ENCODE measurements at regions not wholly inside any gene's neighbourhood (a gene's known extent, or its start where the extent isn't known, plus 50 kb on each side); places are given as distances from the start of the nearest gene placed in this dataset.
A peak's percentile ranks its signal among the peaks of the same experiment; 100 is the strongest.
"Not testable (repeated sequence)": the region's sequence is repeated elsewhere in the genome, so short reads cannot be mapped to it uniquely, and the experiment has no call there.

GRCh38 chrX:30008031-30008430 lies 207.3 kb upstream of the MAGEB2 start:
- FAIRE-seq (no peak), DNase-seq (ENCODE audit: insufficient read length, low spot score) (no peak)

DNA sequence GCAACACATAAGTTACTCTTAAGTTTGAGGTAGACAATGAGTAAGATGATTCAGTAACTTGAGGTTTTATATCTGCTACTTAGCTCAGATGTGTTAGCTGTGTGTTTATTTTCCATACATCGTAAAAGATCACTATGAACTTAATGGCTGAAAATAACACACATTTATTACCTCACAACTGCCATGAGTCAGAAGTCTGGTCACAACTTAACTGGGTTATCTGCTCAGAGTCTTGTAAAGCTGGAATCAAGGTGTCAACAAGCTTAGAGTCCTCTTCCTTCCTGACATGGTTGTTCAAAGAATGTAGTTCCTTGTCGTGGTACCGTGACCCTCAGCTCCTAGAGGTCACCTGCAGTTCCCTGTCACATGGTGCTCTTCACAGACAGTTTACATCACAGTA lies 204.9 kb upstream of the MAGEB2 start:
- FAIRE-seq = peak; percentile 94
- DNase-seq (ENCODE audit: insufficient read length, low spot score) = no peak

DNA sequence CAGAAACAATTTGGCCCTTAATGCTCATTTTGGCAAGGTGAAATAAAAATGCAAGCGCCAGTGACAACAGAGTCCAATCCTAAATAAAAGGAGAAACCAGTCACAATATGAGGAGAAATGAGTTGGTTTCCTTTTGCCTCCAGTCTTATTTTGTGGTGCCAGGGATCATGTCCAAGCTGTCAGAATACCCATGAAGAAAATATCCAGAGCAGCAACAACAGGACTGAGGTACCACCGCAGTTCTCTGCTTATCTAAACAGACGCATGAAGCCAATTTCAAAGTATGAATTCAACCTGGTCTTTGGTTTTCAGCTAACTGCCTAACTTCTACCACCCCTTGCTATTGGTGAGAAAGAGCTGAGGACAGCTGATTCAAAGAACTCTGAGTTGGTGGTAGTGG lies 199.9 kb upstream of the MAGEB2 start:
- FAIRE-seq (no peak), DNase-seq (ENCODE audit: insufficient read length, low spot score) (no peak)

GRCh38 chrX:30027636-30028035 lies 187.7 kb upstream of the MAGEB2 start:
- FAIRE-seq (no peak), DNase-seq (ENCODE audit: insufficient read length, low spot score) (no peak)

DNA sequence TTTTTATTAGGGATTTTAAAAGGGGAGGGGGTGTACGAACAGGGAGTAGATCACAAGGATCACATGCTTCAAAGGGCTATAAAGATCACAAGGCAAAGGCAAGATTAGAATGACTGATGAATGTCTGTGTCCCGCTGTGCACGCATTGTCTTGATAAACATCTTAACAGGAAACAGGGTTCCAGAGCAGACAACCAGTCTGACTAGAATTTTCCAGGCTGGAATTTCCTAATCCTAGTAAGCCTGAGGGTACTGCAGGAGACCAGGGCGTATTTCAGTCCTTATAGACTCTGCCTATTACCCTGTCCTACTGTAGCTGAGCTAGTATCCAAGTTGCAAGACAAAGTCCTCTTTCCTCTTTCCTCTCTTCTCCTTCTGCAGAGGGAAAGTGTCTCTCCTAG lies 179.0 kb upstream of the MAGEB2 start:
- FAIRE-seq; DNase-seq (ENCODE audit: insufficient read length, low spot score): not testable (repeated sequence)

GRCh38 chrX:30039768-30040167 lies 175.6 kb upstream of the MAGEB2 start:
- DNase-seq (ENCODE audit: insufficient read length, low spot score) = peak; percentile 51
- peak; percentile 89 for FAIRE-seq

DNA sequence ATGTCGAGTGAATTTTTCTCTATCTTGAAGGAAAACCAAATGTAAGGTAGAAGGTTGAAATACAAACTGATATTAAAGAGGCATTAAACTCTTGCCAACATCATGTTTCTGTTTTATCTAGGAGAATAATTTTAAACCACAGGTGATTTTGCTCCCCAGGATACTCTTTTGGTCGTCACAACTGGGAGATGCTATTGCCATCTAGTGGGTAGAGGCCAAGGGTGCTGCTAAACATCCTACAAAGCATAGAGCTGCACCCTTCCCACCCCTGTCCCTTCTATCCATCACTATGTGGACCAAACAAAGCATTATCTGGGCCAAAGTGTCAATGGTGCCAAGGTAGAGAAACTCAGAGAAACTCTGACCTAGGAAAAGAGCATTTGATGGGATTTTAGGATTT lies 154.6 kb upstream of the MAGEB2 start:
- DNase-seq (ENCODE audit: insufficient read length, low spot score) (no peak), FAIRE-seq (peak; percentile 87)

DNA sequence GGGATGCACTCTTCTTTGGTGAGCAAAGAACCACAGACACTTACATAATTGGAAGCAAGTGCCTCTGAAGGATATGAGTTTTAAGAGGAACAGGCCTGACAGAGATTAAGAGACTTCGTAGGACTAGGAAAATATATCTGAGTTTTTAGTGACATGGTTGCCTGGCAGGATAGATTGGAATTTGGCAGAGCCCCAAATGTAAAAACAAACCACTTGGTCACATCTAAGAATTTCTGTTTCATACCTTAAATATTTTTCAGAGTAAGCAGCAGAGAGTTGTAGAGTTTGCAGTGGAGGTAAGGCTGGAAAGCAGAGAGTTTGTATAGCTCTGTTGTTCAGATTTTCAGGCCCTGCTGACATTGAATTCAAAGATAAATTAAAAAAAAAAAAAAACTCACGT lies 150.1 kb upstream of the MAGEB2 start:
- FAIRE-seq (no peak), DNase-seq (ENCODE audit: insufficient read length, low spot score) (peak; percentile 48)

- no peak for FAIRE-seq
- DNase-seq (ENCODE audit: insufficient read length, low spot score) = no peak
Measured at GRCh38 chrX:30067677-30068076, 147.7 kb upstream of the MAGEB2 start.

DNA sequence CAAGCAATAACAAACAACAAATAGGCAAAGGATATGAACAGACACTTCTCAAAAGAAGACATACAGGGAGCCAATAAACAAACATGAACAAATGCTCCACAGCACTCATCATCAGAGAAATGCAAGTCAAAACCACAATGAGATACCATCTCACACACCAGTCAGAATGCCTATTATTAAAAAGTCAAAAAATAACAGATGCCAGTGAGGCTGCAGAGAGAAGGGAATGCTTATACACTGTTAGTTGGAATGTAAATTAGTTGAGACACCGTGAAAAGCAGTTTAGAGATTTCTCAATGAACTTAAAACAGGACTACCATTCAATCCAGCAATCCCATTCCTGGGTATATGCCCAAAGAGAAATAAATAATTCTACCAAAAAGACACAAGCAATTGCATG lies 129.8 kb upstream of the MAGEB2 start:
- no peak for DNase-seq (ENCODE audit: insufficient read length, low spot score)
- peak; percentile 68 for FAIRE-seq

- no peak for FAIRE-seq
- no peak for DNase-seq (ENCODE audit: insufficient read length, low spot score)
Measured at GRCh38 chrX:30111431-30111830, 103.9 kb upstream of the MAGEB2 start.

DNA sequence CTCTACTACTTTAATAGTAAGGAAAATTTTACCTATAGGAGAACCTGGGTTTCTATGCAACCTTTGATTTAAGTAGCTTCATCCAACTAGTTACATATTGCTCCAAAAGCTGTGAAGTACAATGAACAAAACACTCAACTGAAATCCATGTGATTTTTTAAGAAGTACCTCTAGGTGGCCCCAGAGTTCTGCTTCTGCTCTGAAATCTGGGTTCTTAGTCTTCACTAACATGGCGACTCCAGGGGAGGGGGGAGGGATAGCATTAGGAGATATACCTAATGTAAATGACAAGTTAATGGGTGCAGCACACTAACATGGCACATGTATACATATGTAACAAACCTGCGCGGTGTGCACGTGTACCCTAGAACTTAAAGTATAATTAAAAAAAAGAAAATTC lies 73.4 kb upstream of the MAGEB2 start:
- FAIRE-seq = no peak

DNA sequence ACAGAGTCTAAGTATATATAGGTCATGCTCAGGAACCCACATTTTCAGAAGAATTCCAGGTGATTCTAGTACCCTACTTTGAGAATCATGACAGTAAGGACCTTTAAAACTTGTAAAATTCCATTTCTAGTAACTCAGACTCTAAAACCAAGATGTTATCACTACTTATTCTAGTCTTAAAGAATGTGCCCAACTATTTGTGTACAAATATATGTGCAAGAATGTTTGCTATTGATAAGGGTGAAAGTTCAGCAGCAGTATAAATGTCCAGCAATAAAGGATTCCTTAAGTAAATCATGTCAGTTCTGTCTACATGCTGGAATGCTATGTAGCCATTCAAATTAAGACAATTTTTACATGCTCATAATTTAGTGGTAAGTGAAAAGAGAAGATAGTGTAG lies 71.1 kb upstream of the MAGEB2 start:
- DNase-seq (ENCODE audit: insufficient read length, low spot score) (no peak), FAIRE-seq (peak; percentile 68)

More for the DNA sequence above, 73.4 kb upstream of the MAGEB2 start:
- no peak for DNase-seq (ENCODE audit: insufficient read length, low spot score)

GRCh38 chrX:30144971-30145731 lies 70.2 kb upstream of the MAGEB2 start:
- no peak for DNase-seq (ENCODE audit: insufficient read length, low spot score)
- FAIRE-seq = peak; percentile 58

DNA sequence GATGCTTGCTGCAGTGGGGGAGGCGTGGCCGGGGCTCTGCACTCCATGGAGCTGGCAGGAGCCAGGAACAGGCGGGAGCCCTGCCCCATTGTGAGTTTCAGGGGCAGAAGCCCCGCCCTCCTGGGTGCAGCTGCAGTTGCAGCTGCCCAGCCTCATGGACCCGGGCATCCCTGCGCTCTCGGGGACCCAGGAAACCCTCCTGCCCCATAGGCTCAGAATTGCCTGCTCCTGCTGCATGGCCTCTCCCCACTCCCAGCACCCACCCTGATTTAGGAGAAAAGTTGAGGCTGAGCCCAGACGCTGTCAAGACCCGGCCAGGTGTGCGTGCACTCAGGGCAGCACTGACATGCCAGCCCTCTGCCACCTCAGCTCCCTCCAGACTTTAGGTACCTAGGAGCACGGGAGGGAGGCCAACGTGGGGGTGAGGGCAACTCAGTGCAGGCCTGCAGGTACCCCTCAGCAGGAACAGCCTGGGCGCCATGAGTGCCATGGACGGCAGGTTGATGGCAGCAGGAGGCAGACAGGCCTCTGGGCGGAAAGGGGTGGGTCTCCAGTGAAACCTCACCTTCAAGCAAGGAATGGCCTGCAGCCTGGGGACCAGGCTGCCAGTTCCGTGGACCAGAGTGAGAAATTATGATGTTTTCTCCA lies 67.2 kb upstream of the MAGEB2 start:
- DNase-seq (ENCODE audit: insufficient read length, low spot score) (no peak), FAIRE-seq (no peak)

GRCh38 chrX:30149206-30149605 lies 66.2 kb upstream of the MAGEB2 start:
- DNase-seq (ENCODE audit: insufficient read length, low spot score) = not testable (repeated sequence)
- FAIRE-seq = peak; percentile 80

DNA sequence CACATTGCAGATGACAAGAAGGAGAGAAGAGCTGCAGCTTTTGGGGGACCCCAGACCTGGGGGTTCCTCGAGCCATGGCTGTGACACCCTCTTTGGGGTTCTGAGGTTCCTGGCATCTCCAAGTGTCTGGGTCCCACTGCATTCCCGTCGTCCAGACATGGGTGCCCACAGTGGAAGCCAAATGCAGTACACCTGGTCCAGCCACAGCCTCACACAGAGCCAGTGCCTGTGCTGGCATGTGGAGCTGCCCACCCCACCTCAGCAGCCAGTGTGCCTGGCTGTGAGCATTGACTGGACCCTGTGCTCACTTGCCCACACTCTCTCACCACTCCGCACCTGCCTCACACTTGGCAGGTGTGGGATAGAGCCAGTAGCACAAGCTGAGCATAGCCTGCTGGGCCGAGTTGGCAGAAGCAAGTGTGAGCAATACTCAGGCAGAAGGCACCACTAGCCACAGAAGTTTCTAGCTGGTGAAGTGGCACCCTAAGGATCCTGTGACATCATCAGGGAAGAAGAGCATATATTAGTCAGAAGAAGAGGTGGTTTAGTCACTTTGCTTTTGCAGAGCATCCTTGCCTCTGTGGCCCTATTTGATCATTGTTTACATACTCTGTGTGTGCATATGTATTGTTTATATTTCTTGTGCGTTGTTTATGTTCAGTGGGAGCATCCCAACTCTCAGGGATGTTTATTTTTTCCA lies 65.0 kb upstream of the MAGEB2 start:
- peak; percentile 89 for FAIRE-seq
- DNase-seq (ENCODE audit: insufficient read length, low spot score) = peak; percentile 12

DNA sequence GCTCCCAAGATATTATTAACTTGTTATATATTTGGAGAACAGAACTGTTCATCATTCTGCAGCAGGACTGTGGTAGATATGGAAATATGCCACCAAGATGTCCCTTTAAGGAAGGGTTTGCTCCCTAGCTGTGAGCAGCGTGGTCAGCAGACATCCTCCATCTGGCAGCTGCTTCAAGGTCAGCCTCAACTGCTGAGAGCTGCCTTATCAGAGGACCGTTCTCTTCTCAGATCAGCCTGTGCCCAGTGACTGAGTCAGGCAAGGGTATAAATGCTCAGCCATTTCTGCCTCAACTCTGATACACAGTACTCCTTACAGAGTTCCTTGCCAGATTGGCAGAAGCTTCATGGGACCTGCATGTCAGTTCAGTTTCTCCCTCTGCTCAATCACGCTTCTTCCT lies 63.4 kb upstream of the MAGEB2 start:
- DNase-seq (ENCODE audit: insufficient read length, low spot score) (no peak), FAIRE-seq (peak; percentile 52)

GRCh38 chrX:30153175-30153880 lies 62.0 kb upstream of the MAGEB2 start:
- FAIRE-seq (no peak), DNase-seq (ENCODE audit: insufficient read length, low spot score) (no peak)

DNA sequence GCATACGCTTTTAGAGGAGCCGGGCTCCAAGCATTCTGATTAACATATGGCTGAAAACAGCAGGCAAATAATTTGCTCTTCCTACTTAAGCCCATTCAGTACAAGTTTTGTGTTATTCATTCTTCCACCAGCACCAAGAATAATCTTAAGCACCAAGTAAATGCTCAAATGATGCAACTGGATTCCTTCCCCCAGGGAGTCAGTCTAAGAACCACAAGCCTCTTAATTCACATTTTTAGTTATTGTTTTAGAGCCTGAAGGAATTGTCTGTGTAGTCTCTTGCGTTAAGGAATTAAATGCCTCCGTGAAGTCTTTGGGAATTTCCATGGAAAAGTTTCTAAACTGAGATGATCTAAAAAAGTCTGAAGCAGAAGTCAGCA lies 61.5 kb upstream of the MAGEB2 start:
- no peak for DNase-seq (ENCODE audit: insufficient read length, low spot score)
- FAIRE-seq = no peak

GRCh38 chrX:30156009-30156408 lies 59.4 kb upstream of the MAGEB2 start:
- no peak for FAIRE-seq
- no peak for DNase-seq (ENCODE audit: insufficient read length, low spot score)

All from HTR-8/SVneo (cell line).